Spleen (tissue), 11 donors: ENCODE measurements at regions not wholly inside any gene's neighbourhood (a gene's known extent, or its start where the extent isn't known, plus 50 kb on each side); places are given as distances from the start of the nearest gene placed in this dataset.

Experiments
- DNase-seq: peaks from one replicate; pipeline ENCODE4 v3.0.0-alpha.2; 2020
- H3K27ac ChIP-seq, 8 donors: fragments of 200-600 bp; sonication (generic) in 7 of 8; 1 replicate in 4 of 8; 2 replicates in 4 of 8; pipeline versions ENCODE4 v1.5.0 to v1.8.0; 2016 to 2021; ENCODE audit warnings: inconsistent platforms in 4 of 8, mild to moderate bottlenecking in 4 of 8, moderate library complexity in 1 of 8
- H3K27me3 ChIP-seq, 7 donors: fragments of 200-600 bp; sonication (generic) in 6 of 7; replicated peaks in 1 of 7; 1 replicate in 4 of 7; 2 replicates in 3 of 7; pipeline versions ENCODE4 v1.5.0 to v1.8.0; 2016 to 2021; ENCODE audit warnings: inconsistent platforms in 3 of 7, mild to moderate bottlenecking in 1 of 7
- H3K36me3 ChIP-seq, 6 donors: fragments of 200-600 bp; sonication (generic) in 5 of 6; 1 replicate in 4 of 6; 2 replicates in 2 of 6; pipeline versions ENCODE4 v1.5.0 to v1.8.0; 2016 to 2021; ENCODE audit warnings: inconsistent platforms in 2 of 6
- H3K4me1 ChIP-seq, 6 donors: fragments of 200-600 bp; sonication (generic) in 5 of 6; 1 replicate in 3 of 6; 2 replicates in 3 of 6; pipeline versions ENCODE4 v1.5.0 to v1.8.0; 2016 to 2021; ENCODE audit warnings: inconsistent platforms in 3 of 6
- H3K4me3 ChIP-seq, 8 donors: fragments of 200-600 bp; sonication (generic) in 7 of 8; 1 replicate in 4 of 8; 2 replicates in 4 of 8; pipeline versions ENCODE4 v1.5.0 to v1.8.0; 2016 to 2021; ENCODE audit warnings: inconsistent platforms in 4 of 8, mild to moderate bottlenecking in 4 of 8, moderate library complexity in 2 of 8
- H3K9me3 ChIP-seq, 8 donors: fragments of 200-600 bp; sonication (generic) in 7 of 8; 1 replicate in 4 of 8; 2 replicates in 4 of 8; pipeline versions ENCODE4 v1.5.0 to v1.8.0; 2016 to 2021; ENCODE audit warnings: inconsistent platforms in 4 of 8
- CTCF ChIP-seq, 11 experiments: fragments of 200-600 bp in 7 of 11; fragments of 450-650 bp in 4 of 11; sonication (generic) in 4 of 11; IDR thresholded peaks in 8 of 11; conservative IDR thresholded peaks in 3 of 11; 1 replicate in 7 of 11; 2 replicates in 4 of 11; pipeline versions ENCODE4 v1.4.0 to v1.8.0; 2016 to 2021; ENCODE audit warnings: antibody characterized with exemption in 11 of 11, inconsistent platforms in 4 of 11, mild to moderate bottlenecking in 1 of 11
- POLR2A ChIP-seq, 3 donors: fragments of 450-650 bp; IDR thresholded peaks; one replicate each; pipeline ENCODE4 v1.5.1; 2017; ENCODE audit warnings: antibody characterized with exemption in 3 of 3, mild to moderate bottlenecking in 1 of 3
- POLR2AphosphoS5 ChIP-seq, 3 donors: sonication (generic); formaldehyde crosslinking; IDR thresholded peaks; one replicate each; pipeline ENCODE4 v1.5.1; 2017; ENCODE audit warnings: antibody characterized with exemption in 3 of 3
- WGBS, 5 donors: extraction: QIAGEN DNeasy Blood & Tissue Kit in 3 of 5; methylation state at CpG; one replicate each; pipeline versions ENCODE4 v1.1.5 to v1.1.7; 2013 to 2018; 5-methylcytosine and 5-hydroxymethylcytosine counted together
- intact Hi-C: fragments of 100-400 bp; cut with DNase I; formaldehyde crosslinking; loops from one replicate; pipeline ENCODE4 v1.15.0; 2023; ENCODE audit warnings: low total_unique reads
- donor health status: healthy with polysubstance abuse.
- donor health status: DM: no; HTN: no; CAD: no; lungs with moderate emphysema.
- donor health status: DM: no; HTN: no; CAD: no.
- donor health status: Bipolar disorder and iron deficiency.
- donor health status: healthy.
- donor health status: DM: no; HTN: no; CAD: no.
- donor health status: DM: yes; HTN: yes; CAD: no.

GRCh38 chr16:54510685-54511221 is 224.2 kb upstream of the IRX3 start:
- DNase-seq, result no peak
- WGBS, 5 donors, result 78 to 86% (median 80%) methylated on average over 10 of the region's 10 CpGs
- Histone ChIP-seq H3K27ac (no peak overlapping the region), H3K4me3 (no peak overlapping the region), H3K9me3 (no peaks in the 10 kb centered on the region), H3K27me3 (peaks cover 0 to 40% (median 0%) of the 10 kb centered on the region in 7 donors), H3K36me3 (no peaks in the 10 kb centered on the region), H3K4me1 (no peaks in the 10 kb centered on the region)
- TF ChIP-seq POLR2AphosphoS5 (IDR thresholded peaks at IDR 0.05), result no peak
- TF ChIP-seq CTCF (IDR thresholded peaks at IDR 0.05 in 8 of 11, conservative IDR thresholded peaks at IDR 0.05 in 3 of 11), result no peak
- no peak for TF ChIP-seq POLR2A (IDR thresholded peaks at IDR 0.05)
- intact Hi-C loops, result no loop called here

- Histone ChIP-seq H3K4me1 (no peaks in the 10 kb centered on the region), H3K27me3 (peaks cover 0 to 51% (median 0%) of the 10 kb centered on the region in 7 donors), H3K27ac (no peak overlapping the region), H3K36me3 (no peaks in the 10 kb centered on the region), H3K4me3 (no peak overlapping the region), H3K9me3 (no peaks in the 10 kb centered on the region)
- no peak for DNase-seq
- WGBS, 5 donors, result 83 to 88% (median 86%) methylated on average over 11 of the region's 11 CpGs
- intact Hi-C loops, result no loop called here
- no peak for TF ChIP-seq POLR2AphosphoS5 (IDR thresholded peaks at IDR 0.05)
- no peak for TF ChIP-seq POLR2A (IDR thresholded peaks at IDR 0.05)
- TF ChIP-seq CTCF (IDR thresholded peaks at IDR 0.05 in 8 of 11, conservative IDR thresholded peaks at IDR 0.05 in 3 of 11), result no peak
Observed at GRCh38 chr16:54509456-54509855, 222.9 kb upstream of the IRX3 start.

GRCh38 chr16:54508351-54508750 is 221.8 kb upstream of the IRX3 start:
- Histone ChIP-seq H3K4me1 (no peaks in the 10 kb centered on the region), H3K4me3 (no peak overlapping the region), H3K27me3 (peaks cover 0 to 57% (median 0%) of the 10 kb centered on the region in 7 donors), H3K9me3 (no peaks in the 10 kb centered on the region), H3K36me3 (no peaks in the 10 kb centered on the region), H3K27ac (no peak overlapping the region)
- no peak for TF ChIP-seq POLR2A (IDR thresholded peaks at IDR 0.05)
- TF ChIP-seq CTCF (IDR thresholded peaks at IDR 0.05 in 8 of 11, conservative IDR thresholded peaks at IDR 0.05 in 3 of 11), result no peak
- no peak for TF ChIP-seq POLR2AphosphoS5 (IDR thresholded peaks at IDR 0.05)
- no peak for DNase-seq
- intact Hi-C loops, result no loop called here
- WGBS, 5 donors, result 81 to 91% (median 86%) methylated on average over 12 of the region's 12 CpGs

- 51 to 59% (median 57%) methylated on average over 11 of the region's 11 CpGs for WGBS, 5 donors
- H3K9me3 ChIP-seq, result no peaks in the 10 kb centered on the region
- no peaks in the 10 kb centered on the region for H3K36me3 ChIP-seq
- DNase-seq, result no peak
- TF ChIP-seq POLR2AphosphoS5 (IDR thresholded peaks at IDR 0.05) (no peak), CTCF (IDR thresholded peaks at IDR 0.05 in 8 of 11, conservative IDR thresholded peaks at IDR 0.05 in 3 of 11) (no peak), POLR2A (IDR thresholded peaks at IDR 0.05) (no peak)
- no peak overlapping the region for H3K27ac ChIP-seq
- no peak overlapping the region for H3K4me3 ChIP-seq
- intact Hi-C loops, result no loop called here
- H3K27me3 ChIP-seq, result peaks cover 0 to 48% (median 0%) of the 10 kb centered on the region in 7 donors
- H3K4me1 ChIP-seq, result no peaks in the 10 kb centered on the region
Observed at GRCh38 chr16:54506741-54507500, 220.3 kb upstream of the IRX3 start.
